Left ventricle myocardium inferior (tissue), 1 donor: ENCODE measurements at regions not wholly inside any gene's neighbourhood (a gene's known extent, or its start where the extent isn't known, plus 50 kb on each side); places are given as distances from the start of the nearest gene placed in this dataset.
"Not testable (repeated sequence)": the region's sequence is repeated elsewhere in the genome, so short reads cannot be mapped to it uniquely, and the experiment has no call there.

Experiments used
- DNase-seq: peaks from one replicate; pipeline ENCODE4 v3.0.0-alpha.2; 2020
- H3K27ac ChIP-seq: fragments of 200-600 bp; replicated peaks from 2 replicates; pipeline ENCODE4 v1.8.0; 2021
- H3K27me3 ChIP-seq: fragments of 200-600 bp; 2 replicates; pipeline ENCODE4 v1.8.0; 2021; ENCODE audit warnings: low read depth
- H3K36me3 ChIP-seq: fragments of 200-600 bp; 2 replicates; pipeline ENCODE4 v1.8.0; 2021
- H3K4me1 ChIP-seq: fragments of 200-600 bp; 2 replicates; pipeline ENCODE4 v1.8.0; 2021
- H3K4me3 ChIP-seq: fragments of 200-600 bp; 2 replicates; pipeline ENCODE4 v1.8.0; 2021; ENCODE audit warnings: mild to moderate bottlenecking, moderate library complexity
- H3K9me3 ChIP-seq: fragments of 200-600 bp; replicated peaks from 2 replicates; pipeline ENCODE4 v1.8.0; 2021
- CTCF ChIP-seq: fragments of 200-600 bp; IDR thresholded peaks from 2 replicates; pipeline ENCODE4 v1.8.0; 2021; ENCODE audit warnings: antibody characterized with exemption, mild to moderate bottlenecking, borderline replicate concordance
- intact Hi-C: fragments of 100-400 bp; cut with micrococcal nuclease; formaldehyde crosslinking; loops from one replicate; pipeline ENCODE4 v1.11.0; 2022
- donor health status: DM: no; HTN: yes; CAD: no; lungs with severe emphysema.

- H3K27me3 ChIP-seq = peaks cover 3% of the 10 kb centered on the region
- intact Hi-C loops = no loop called here
- no peak overlapping the region for H3K27ac ChIP-seq
- no peaks in the 10 kb centered on the region for H3K4me1 ChIP-seq
- no peak overlapping the region for H3K4me3 ChIP-seq
- H3K9me3 ChIP-seq = no peaks in the 10 kb centered on the region
- no peak for TF ChIP-seq CTCF
- DNase-seq = no peak
- H3K36me3 ChIP-seq = no peaks in the 10 kb centered on the region
These were observed 230.5 kb upstream of the PRKX start for GRCh38 chrX:3943965-3944364.

DNA sequence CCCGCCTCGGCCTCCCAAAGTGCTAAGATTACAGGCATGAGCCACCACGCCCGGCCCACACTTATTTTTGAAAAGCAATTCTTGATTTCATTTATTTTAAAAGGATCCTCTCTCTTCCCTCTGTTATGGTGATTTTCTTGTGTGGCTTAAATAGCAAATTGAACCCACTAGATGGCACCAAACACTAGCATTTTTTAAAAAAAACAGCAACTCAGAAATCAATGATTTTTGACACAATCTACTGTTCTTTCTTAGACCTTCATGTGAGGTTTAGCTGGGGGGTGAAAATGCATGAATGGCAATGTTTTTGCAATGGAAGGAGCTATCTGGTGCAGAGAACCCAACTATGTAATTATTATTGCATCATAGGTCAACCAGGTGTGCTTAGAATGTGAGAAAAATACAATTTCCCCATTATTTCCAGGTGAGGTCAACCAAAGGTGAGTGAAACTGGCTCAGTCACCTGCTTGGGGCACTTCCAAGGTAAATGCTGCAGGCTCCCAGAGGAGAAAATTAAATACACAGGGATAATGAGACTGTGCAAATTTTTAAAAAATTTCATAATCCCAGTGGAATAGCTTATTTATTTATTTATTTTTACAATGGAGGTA lies 226.7 kb upstream of the PRKX start:
- intact Hi-C loops = no loop called here
- H3K27ac ChIP-seq = no peak overlapping the region
- no peaks in the 10 kb centered on the region for H3K36me3 ChIP-seq
- peak; percentile 29 for TF ChIP-seq CTCF
- H3K9me3 ChIP-seq = no peaks in the 10 kb centered on the region
- H3K4me3 ChIP-seq = no peak overlapping the region
- DNase-seq = no peak
- H3K27me3 ChIP-seq = peaks cover 3% of the 10 kb centered on the region
- no peaks in the 10 kb centered on the region for H3K4me1 ChIP-seq

- Histone ChIP-seq H3K9me3 (no peaks in the 10 kb centered on the region), H3K27me3 (peaks cover 3% of the 10 kb centered on the region), H3K4me1 (no peaks in the 10 kb centered on the region), H3K36me3 (no peaks in the 10 kb centered on the region), H3K4me3 (no peak overlapping the region), H3K27ac (no peak overlapping the region)
- no peak for TF ChIP-seq CTCF
- DNase-seq = no peak
- intact Hi-C loops = no loop called here
These were observed 225.1 kb upstream of the PRKX start for GRCh38 chrX:3938587-3938986.

DNA sequence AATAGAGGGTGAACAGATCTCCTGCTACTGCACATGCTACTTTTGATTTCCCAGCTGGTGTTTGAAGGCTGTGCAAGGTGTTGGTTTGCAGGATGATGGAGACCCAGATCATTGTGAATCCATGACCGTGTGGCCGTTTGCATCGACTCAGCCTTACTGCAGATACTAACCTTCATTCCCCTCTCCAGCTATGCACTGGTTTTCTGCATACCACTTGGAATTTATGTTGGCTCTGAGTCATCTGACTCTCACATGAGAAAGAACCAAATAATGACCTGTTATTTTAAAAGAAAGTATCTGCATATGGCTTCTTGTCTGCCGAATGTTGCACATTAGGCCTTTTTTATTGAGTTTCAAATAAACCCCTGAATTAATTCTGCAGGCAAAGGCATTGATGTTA lies 221.7 kb upstream of the PRKX start:
- H3K36me3 ChIP-seq, H3K27ac ChIP-seq, H3K4me1 ChIP-seq, DNase-seq, H3K9me3 ChIP-seq, intact Hi-C loops, H3K4me3 ChIP-seq, H3K27me3 ChIP-seq: not testable (repeated sequence)

DNA sequence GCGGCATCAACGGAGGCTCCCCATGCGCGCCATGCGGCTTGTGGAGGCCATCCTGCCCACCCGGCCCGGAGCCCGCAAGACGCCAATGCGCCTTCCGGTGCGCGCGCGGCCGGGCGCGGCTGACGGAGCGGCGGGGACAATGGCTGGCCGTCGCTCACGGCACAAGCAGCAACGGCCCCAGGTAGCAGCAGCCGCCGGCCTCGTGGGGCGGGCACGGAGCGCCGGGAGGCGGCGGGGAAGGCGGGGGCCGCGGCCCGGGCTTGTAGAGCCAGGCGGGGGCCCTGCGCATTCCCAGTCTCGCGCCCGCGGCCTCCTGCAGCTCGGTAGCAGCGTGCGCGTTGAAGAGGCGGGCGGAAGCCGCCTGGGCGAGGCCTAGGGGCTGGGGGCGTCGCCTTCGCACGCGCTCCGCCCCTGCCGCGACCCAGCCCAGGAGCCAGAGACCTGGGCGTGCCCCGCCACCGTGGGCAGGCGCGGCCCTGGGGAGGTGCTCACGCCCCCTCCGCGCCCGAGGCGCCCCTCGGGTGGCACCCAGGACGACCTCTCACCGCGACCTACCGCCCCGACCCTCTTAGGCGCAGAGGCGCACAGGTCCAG lies 207.1 kb upstream of the PRKX start:
- intact Hi-C loops, H3K4me3 ChIP-seq, H3K27ac ChIP-seq, H3K9me3 ChIP-seq, H3K4me1 ChIP-seq, H3K27me3 ChIP-seq, DNase-seq, H3K36me3 ChIP-seq: not testable (repeated sequence)

- H3K9me3 ChIP-seq, H3K36me3 ChIP-seq, H3K27me3 ChIP-seq, H3K27ac ChIP-seq, DNase-seq, H3K4me3 ChIP-seq, intact Hi-C loops, H3K4me1 ChIP-seq: not testable (repeated sequence)
These were observed 206.4 kb upstream of the PRKX start for GRCh38 chrX:3919668-3920423.

GRCh38 chrX:3914813-3915212 lies 201.4 kb upstream of the PRKX start:
- H3K4me3 ChIP-seq, H3K27ac ChIP-seq, H3K9me3 ChIP-seq, H3K27me3 ChIP-seq, H3K4me1 ChIP-seq, DNase-seq, intact Hi-C loops, H3K36me3 ChIP-seq: not testable (repeated sequence)

DNA sequence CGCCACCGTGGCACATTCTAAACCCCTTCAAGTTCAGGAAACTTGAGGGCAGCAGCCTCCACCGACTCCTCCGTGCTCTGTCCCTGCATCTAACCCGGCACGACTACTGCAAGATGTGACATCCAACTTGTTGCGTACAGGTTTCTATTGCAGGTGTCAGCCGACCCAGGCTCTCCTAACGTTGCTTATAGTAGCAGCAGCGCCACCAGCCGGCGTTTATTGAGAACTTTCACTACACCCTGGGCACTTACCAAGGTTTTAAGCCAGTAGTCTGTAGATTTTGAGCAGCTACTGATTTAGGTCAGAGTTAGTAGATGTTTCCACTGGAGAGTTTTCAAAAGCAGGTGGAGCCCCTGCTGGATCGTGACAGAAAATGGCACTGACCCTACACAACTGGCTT lies 200.6 kb upstream of the PRKX start:
- H3K4me3 ChIP-seq, H3K36me3 ChIP-seq, H3K27me3 ChIP-seq, intact Hi-C loops, H3K4me1 ChIP-seq, DNase-seq, H3K27ac ChIP-seq, H3K9me3 ChIP-seq: not testable (repeated sequence)

DNA sequence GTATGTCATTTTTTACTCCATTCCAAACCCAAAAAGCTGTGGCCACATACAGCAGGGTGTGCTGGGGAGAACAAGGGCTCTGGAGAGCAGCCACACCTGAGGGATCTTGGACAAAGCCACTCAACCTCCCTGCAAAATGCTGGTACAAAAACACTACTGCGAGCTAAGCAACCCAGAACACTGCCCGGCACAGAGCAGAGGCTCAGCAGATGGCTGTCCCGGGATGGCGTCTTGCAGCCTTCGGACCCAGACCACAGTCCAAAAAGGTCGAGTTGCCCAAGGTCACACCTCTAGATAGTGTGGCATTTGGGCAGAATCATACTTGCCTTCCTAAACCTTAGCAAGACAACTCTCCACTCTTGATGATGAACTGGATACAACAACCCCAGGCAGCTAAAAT lies 197.6 kb upstream of the PRKX start:
- not testable (repeated sequence) for H3K27me3 ChIP-seq

DNA sequence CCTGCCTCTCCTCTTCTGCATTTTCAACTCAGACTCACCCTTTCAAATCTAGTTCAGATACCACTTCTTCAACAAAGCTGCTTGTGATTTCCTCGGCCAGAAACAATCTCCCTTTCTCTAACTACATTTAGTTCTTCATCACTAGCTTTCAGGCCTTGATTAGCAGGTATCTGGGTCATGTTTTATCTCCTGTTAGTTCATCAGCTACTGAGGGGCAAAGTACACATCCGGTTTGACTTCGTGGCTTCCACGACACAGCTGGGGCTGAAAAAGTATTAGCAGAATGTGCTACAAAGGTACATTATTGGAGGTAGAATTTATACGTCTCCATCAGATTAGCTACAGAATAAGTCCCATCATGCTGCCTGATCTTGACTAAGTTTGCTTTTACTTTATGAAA lies 197.2 kb upstream of the PRKX start:
- H3K36me3 ChIP-seq, intact Hi-C loops, DNase-seq, H3K4me1 ChIP-seq, H3K4me3 ChIP-seq, H3K9me3 ChIP-seq, H3K27ac ChIP-seq, H3K27me3 ChIP-seq: not testable (repeated sequence)

More for the DNA sequence above, 197.6 kb upstream of the PRKX start:
- H3K27ac ChIP-seq, intact Hi-C loops, H3K9me3 ChIP-seq, H3K4me3 ChIP-seq, H3K4me1 ChIP-seq, H3K36me3 ChIP-seq, DNase-seq: not testable (repeated sequence)
